ENCODE measurements at regions not wholly inside any gene's neighbourhood (a gene's known extent, or its start where the extent isn't known, plus 50 kb on each side); places are given as distances from the start of the nearest gene placed in this dataset.

DNA sequence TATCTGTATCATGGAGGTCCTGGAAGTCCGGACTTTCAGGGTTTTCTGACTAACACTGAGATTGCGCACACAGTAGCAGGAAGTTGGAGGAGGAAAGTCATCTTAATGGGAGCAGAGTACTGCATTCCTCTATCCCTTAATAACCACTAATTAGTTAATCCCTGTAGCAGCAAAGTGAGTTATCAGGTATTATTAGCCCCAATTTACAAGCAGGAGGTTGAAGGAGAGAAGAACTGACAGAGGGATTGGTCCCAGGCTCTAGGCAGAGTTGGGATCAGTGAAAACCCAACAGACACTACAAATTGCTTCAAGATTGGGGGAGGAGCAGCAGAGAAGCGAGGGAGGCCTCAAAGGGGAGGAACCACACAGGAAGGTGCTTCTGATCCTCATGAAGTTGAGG is 74.5 kb upstream of the XPA start:
- H3K4me3 Mint-ChIP-seq: no peak overlapping the region
- no peak for TF ChIP-seq CTCF (conservative IDR thresholded peaks at IDR 0.05)
- H3K27ac Mint-ChIP-seq: peak overlapping the region in 1 of 3 experiments; percentile 25; a peak in 1 of 7 replicates
- H3K36me3 Mint-ChIP-seq (ENCODE audit: insufficient read depth in 1 of 3, low read depth in 3 of 3): no peaks in the 10 kb centered on the region
- no peaks in the 10 kb centered on the region for H3K23me2 ChIP-seq (ENCODE audit: insufficient read length, low read depth, low read length, poor library complexity, severe bottlenecking)
- H3K4me1 ChIP-seq (ENCODE audit: insufficient read depth, low read length): no peaks in the 10 kb centered on the region
- H2AFZ ChIP-seq (ENCODE audit: low read length): no peak overlapping the region
- H3K9ac ChIP-seq (ENCODE audit: extremely low read depth, insufficient read length, low read length): no peak overlapping the region
- no peak overlapping the region for H4K8ac ChIP-seq (replicated peaks; ENCODE audit: insufficient read length, low read depth, low read length)
- no peaks in the 10 kb centered on the region for H4K20me1 ChIP-seq (ENCODE audit: control insufficient read depth, insufficient read depth, insufficient read length)
- H3K4ac ChIP-seq (ENCODE audit: low read depth, low read length): no peak overlapping the region
- no peak overlapping the region for H2BK20ac ChIP-seq (ENCODE audit: low read depth, low read length, poor library complexity, severe bottlenecking)
- peaks cover 50% of the 10 kb centered on the region for H3K27me3 Mint-ChIP-seq (ENCODE audit: low read depth)
- no peak overlapping the region for H3K27ac ChIP-seq (ENCODE audit: insufficient read length, low read depth, low read length)
- no peaks in the 10 kb centered on the region for H3K79me1 ChIP-seq (ENCODE audit: insufficient read depth, low read depth, low read length, poor library complexity, severe bottlenecking)
- no CpG with 5 or more reads among the region's 3 CpGs for WGBS (ENCODE audit: extremely low coverage, insufficient read length, low lambda C conversion rate)
- H3T11ph ChIP-seq (ENCODE audit: low read length): no peak overlapping the region
- H3K14ac ChIP-seq (ENCODE audit: insufficient read depth, low read length): no peak overlapping the region
- no peak overlapping the region for H3K23ac ChIP-seq (ENCODE audit: insufficient read length, low read depth, low read length)
- H3K4me2 ChIP-seq (ENCODE audit: insufficient read depth, insufficient read length, low read length): no peak overlapping the region
- H3K79me2 ChIP-seq (ENCODE audit: insufficient read depth, low read length): no peaks in the 10 kb centered on the region
- 0 out of 2 replicates have a peak, but pooled peaks cover 2% of the 10 kb centered on the region for H3K27me3 ChIP-seq (ENCODE audit: insufficient read depth, low read length)
- H2BK5ac ChIP-seq (ENCODE audit: insufficient read length, low read length): no peak overlapping the region
- H2BK15ac ChIP-seq (ENCODE audit: low read depth, low read length): no peak overlapping the region
- H2AK5ac ChIP-seq (ENCODE audit: insufficient read length, low read length): no peak overlapping the region
- no peak overlapping the region for H2BK120ac ChIP-seq (ENCODE audit: low read depth, low read length, poor library complexity, severe bottlenecking)
- no peaks in the 10 kb centered on the region for H3K9me3 Mint-ChIP-seq
- H3K18ac ChIP-seq (ENCODE audit: insufficient read length, low read depth, low read length): no peak overlapping the region
- H4K5ac ChIP-seq (ENCODE audit: insufficient read length, low read depth, low read length): no peak overlapping the region
- no peak overlapping the region for H3K56ac ChIP-seq (ENCODE audit: insufficient read length, low read depth, low read length)
- no peak for DNase-seq
- H3K9me3 ChIP-seq (ENCODE audit: control insufficient read depth, low read depth, low read length): no peaks in the 10 kb centered on the region
- H4K91ac ChIP-seq (ENCODE audit: insufficient read length, low read depth, low read length): no peak overlapping the region
- H3K4me1 Mint-ChIP-seq: peaks cover 36 to 42% of the 10 kb centered on the region in 2 experiments
- no peak overlapping the region for H2BK12ac ChIP-seq (ENCODE audit: insufficient read length, low read depth, low read length)
